ENCODE measurements at regions not wholly inside any gene's neighbourhood (a gene's known extent, or its start where the extent isn't known, plus 50 kb on each side); places are given as distances from the start of the nearest gene placed in this dataset.

GRCh38 chr4:84254537-84254936 is 244.6 kb downstream of the NKX6-1 start:
- H3K4me2 ChIP-seq (ENCODE audit: control insufficient read depth, insufficient read depth) = no peak overlapping the region
- H3K9ac ChIP-seq (ENCODE audit: control insufficient read depth, insufficient read depth, low read length) = no peak overlapping the region
- no peak for TF ChIP-seq YBX1 (IDR thresholded peaks at IDR 0.05)
- no peak for TF ChIP-seq SP1 (IDR thresholded peaks at IDR 0.05; ENCODE audit: low read depth, low read length)
- no peak for TF ChIP-seq ATF3 (IDR thresholded peaks at IDR 0.05; ENCODE audit: borderline replicate concordance, extremely low read depth, low read depth, low read length)
- TF ChIP-seq SUZ12 (IDR thresholded peaks at IDR 0.05; ENCODE audit: unreplicated experiment) = no peak
- TF ChIP-seq IRF5 (IDR thresholded peaks at IDR 0.05; ENCODE audit: borderline replicate concordance) = no peak
- no peak for TF ChIP-seq CHD2 (IDR thresholded peaks at IDR 0.05; ENCODE audit: borderline replicate concordance, low read depth, low read length)
- TF ChIP-seq BRCA1 (IDR thresholded peaks at IDR 0.05; ENCODE audit: low read depth, low read length) = no peak
- TF ChIP-seq REST (IDR thresholded peaks at IDR 0.05; ENCODE audit: low read depth, low read length) = no peak
- TF ChIP-seq PKNOX1 (IDR thresholded peaks at IDR 0.05) = no peak
- TF ChIP-seq HDAC2 (IDR thresholded peaks at IDR 0.05) = no peak
- no peak for TF ChIP-seq POU2F2 (IDR thresholded peaks at IDR 0.05; ENCODE audit: borderline replicate concordance, low read depth, low read length)
- TF ChIP-seq ZNF274 (IDR thresholded peaks at IDR 0.05; ENCODE audit: insufficient read depth, insufficient read length) = no peak
- TF ChIP-seq SMAD1 (IDR thresholded peaks at IDR 0.05; ENCODE audit: low read depth, partially characterized antibody) = no peak
- TF ChIP-seq ELK1 (IDR thresholded peaks at IDR 0.05; ENCODE audit: low read depth, low read length) = no peak
- H3K27me3 ChIP-seq (replicated peaks in 1 of 2; ENCODE audit: control insufficient read depth in 2 of 2, insufficient read depth in 2 of 2, low read length in 1 of 2) = no peaks in the 10 kb centered on the region
- CTCF ChIA-PET = no interaction called here
- DNase-seq (ENCODE audit: low read depth, low spot score) (no peak), ATAC-seq (no peak), FAIRE-seq (no peak)
- RAD21 ChIA-PET (ENCODE audit: unreplicated experiment) = no interaction called here
- no peaks in the 10 kb centered on the region for H4K20me1 ChIP-seq (ENCODE audit: control insufficient read depth, insufficient read depth)
- POLR2A ChIA-PET = no interaction called here
- peaks cover 3% of the 10 kb centered on the region; the same call in 1 of the 2 replicates for H3K4me1 ChIP-seq (ENCODE audit: control insufficient read depth, insufficient read depth, low read length)
- SMC1A ChIA-PET (ENCODE audit: uncharacterized antibody, unreplicated experiment) = no interaction called here
- no peak overlapping the region for H2AFZ ChIP-seq (ENCODE audit: control insufficient read depth, low read depth, low read length)
- H3K27ac ChIP-seq (ENCODE audit: control insufficient read depth, insufficient read depth) = no peak overlapping the region
- H3K4me3 ChIP-seq = no peak overlapping the region
- 33% methylated on average over 2 of the region's 2 CpGs for WGBS (ENCODE audit: insufficient coverage, insufficient replicate concordance, low lambda C conversion rate, missing lambda C conversion rate)
- H3K36me3 ChIP-seq (ENCODE audit: control insufficient read depth in 2 of 2, insufficient read depth in 2 of 2, low read length in 1 of 2) = no peaks in the 10 kb centered on the region
- no peaks in the 10 kb centered on the region; the same call in 2 of the 3 replicates for H3K9me3 ChIP-seq (replicated peaks; ENCODE audit: control insufficient read depth, insufficient read depth, low read length)
- in situ Hi-C loops (cut with MboI) (no loop called here), intact Hi-C loops (cut with micrococcal nuclease; ENCODE audit: unreplicated experiment) (loop anchor here (10.0 kb wide), 1 partner anchor 750 kb away; no protein-coding TSS in a partner anchor)
- no TSS peak for BruUV-seq (replicated peaks)
- no peaks in the 10 kb centered on the region for H3K79me2 ChIP-seq (ENCODE audit: control insufficient read depth, insufficient read depth, low read length)
